ENCODE measurements at regions not wholly inside any gene's neighbourhood (a gene's known extent, or its start where the extent isn't known, plus 50 kb on each side); places are given as distances from the start of the nearest gene placed in this dataset.

DNA sequence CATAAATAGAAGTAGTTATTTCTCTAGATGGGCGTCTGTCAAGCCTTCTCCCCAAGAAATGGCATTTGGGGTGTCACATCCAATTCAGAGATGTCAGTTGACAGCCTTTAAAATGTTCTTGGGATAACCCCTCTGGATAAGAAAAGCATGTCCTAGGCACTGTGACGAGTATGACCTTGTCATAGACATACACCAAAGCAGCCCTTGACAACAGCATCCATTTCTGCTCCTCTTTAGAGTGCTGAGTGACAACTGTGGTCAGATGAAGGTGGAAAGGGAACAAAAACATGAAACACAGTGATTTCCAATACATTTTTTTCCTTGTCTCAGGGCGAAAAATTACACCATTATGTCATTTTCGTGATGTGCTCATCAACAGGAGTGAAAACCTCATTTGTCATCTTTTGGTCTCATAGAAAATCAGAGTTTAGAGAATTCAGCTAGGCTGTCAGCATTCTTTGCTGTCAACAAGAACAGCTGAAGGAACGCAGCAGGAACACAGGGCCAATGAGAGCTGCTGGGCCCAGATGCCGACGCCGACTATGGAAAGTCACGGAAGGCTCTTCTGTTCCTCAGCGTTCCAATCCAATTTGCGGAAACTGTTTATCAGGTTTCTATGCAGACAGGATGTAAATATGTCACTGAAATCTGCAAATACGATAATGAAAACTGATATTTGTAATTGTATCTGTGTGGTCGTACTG, 193.2 kb downstream of the ICOS start:
- Histone ChIP-seq H3K4me1 (ENCODE audit: insufficient read depth) (peaks cover 6% of the 10 kb centered on the region), H3K4me3 (no peak overlapping the region), H2AFZ (no peak overlapping the region), H3K36me3 (ENCODE audit: insufficient read depth) (no peaks in the 10 kb centered on the region), H3K27me3 (ENCODE audit: insufficient read depth) (no peaks in the 10 kb centered on the region), H3K9me2 (ENCODE audit: insufficient read depth) (no peaks in the 10 kb centered on the region), H3K4me2 (no peak overlapping the region), H3F3A (replicated peaks; ENCODE audit: low read depth) (no peaks in the 10 kb centered on the region), H3K79me2 (replicated peaks; ENCODE audit: insufficient read depth) (no peaks in the 10 kb centered on the region), H3K27ac (ENCODE audit: low read depth) (no peak overlapping the region), H4K20me1 (replicated peaks; ENCODE audit: insufficient read depth) (no peaks in the 10 kb centered on the region)
- ATAC-seq (no peak), DNase-seq (ENCODE audit: low spot score) (no peak)
- Mint-ChIP-seq H3K4me3 (no peak overlapping the region), H3K27me3 (ENCODE audit: insufficient read depth, low read depth, poor library complexity) (no peaks in the 10 kb centered on the region), H3K4me1 (peaks cover 4% of the 10 kb centered on the region; the same call in 2 of the 3 replicates), H3K36me3 (ENCODE audit: low read depth) (no peaks in the 10 kb centered on the region), H3K9me3 (no peaks in the 10 kb centered on the region), H3K27ac (no peak overlapping the region)
- no peak for TF ChIP-seq EZH2 (IDR thresholded peaks at IDR 0.05; ENCODE audit: low read depth, unreplicated experiment)
- TF ChIP-seq NANOG (IDR thresholded peaks at IDR 0.05; ENCODE audit: borderline replicate concordance): no peak
- TF ChIP-seq ZNF114 (CRISPR knock-in tag; IDR thresholded peaks at IDR 0.05): no peak
- TF ChIP-seq JUNB (IDR thresholded peaks at IDR 0.05; ENCODE audit: unreplicated experiment): no peak

DNA sequence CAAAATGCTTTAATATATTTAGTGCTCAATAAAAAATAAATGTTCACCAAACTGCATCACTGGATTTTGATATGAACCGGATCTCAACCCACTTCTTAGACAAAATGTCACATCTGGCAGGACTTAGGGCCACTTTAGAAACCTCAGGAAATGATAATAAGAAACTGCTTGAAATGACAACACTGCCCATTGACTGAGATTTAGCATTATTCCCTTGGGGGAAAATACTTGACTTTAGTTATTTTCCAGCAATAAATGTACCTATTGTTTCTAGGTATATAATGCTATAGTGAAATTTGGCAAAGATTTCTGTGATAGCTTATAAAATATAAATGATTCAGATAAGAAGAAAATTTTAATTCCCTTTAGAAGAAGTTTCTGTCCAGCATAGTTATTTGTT, 195.1 kb downstream of the ICOS start:
- H3K27ac ChIP-seq (ENCODE audit: low read depth): no peak overlapping the region
- no peaks in the 10 kb centered on the region for H3K36me3 ChIP-seq (ENCODE audit: insufficient read depth)
- H3K4me3 ChIP-seq: no peak overlapping the region
- Mint-ChIP-seq H3K9me3 (no peaks in the 10 kb centered on the region), H3K27ac (no peak overlapping the region), H3K4me3 (no peak overlapping the region), H3K36me3 (ENCODE audit: low read depth) (no peaks in the 10 kb centered on the region), H3K4me1 (no peaks in the 10 kb centered on the region), H3K27me3 (ENCODE audit: insufficient read depth, low read depth, poor library complexity) (no peaks in the 10 kb centered on the region)
- H3K4me1 ChIP-seq (ENCODE audit: insufficient read depth): peaks cover 4% of the 10 kb centered on the region
- no peak for ATAC-seq
- H2AFZ ChIP-seq: no peak overlapping the region
- no peaks in the 10 kb centered on the region for H3K9me2 ChIP-seq (ENCODE audit: insufficient read depth)
- H3K27me3 ChIP-seq (ENCODE audit: insufficient read depth): no peaks in the 10 kb centered on the region
- no peaks in the 10 kb centered on the region for H3K79me2 ChIP-seq (replicated peaks; ENCODE audit: insufficient read depth)
- H3K4me2 ChIP-seq: no peak overlapping the region
- no peaks in the 10 kb centered on the region for H4K20me1 ChIP-seq (replicated peaks; ENCODE audit: insufficient read depth)
- no peak for DNase-seq (ENCODE audit: low spot score)
- H3F3A ChIP-seq (replicated peaks; ENCODE audit: low read depth): no peaks in the 10 kb centered on the region
- no peak for TF ChIP-seq EZH2 (IDR thresholded peaks at IDR 0.05; ENCODE audit: low read depth, unreplicated experiment)
- TF ChIP-seq, protein P1, sequence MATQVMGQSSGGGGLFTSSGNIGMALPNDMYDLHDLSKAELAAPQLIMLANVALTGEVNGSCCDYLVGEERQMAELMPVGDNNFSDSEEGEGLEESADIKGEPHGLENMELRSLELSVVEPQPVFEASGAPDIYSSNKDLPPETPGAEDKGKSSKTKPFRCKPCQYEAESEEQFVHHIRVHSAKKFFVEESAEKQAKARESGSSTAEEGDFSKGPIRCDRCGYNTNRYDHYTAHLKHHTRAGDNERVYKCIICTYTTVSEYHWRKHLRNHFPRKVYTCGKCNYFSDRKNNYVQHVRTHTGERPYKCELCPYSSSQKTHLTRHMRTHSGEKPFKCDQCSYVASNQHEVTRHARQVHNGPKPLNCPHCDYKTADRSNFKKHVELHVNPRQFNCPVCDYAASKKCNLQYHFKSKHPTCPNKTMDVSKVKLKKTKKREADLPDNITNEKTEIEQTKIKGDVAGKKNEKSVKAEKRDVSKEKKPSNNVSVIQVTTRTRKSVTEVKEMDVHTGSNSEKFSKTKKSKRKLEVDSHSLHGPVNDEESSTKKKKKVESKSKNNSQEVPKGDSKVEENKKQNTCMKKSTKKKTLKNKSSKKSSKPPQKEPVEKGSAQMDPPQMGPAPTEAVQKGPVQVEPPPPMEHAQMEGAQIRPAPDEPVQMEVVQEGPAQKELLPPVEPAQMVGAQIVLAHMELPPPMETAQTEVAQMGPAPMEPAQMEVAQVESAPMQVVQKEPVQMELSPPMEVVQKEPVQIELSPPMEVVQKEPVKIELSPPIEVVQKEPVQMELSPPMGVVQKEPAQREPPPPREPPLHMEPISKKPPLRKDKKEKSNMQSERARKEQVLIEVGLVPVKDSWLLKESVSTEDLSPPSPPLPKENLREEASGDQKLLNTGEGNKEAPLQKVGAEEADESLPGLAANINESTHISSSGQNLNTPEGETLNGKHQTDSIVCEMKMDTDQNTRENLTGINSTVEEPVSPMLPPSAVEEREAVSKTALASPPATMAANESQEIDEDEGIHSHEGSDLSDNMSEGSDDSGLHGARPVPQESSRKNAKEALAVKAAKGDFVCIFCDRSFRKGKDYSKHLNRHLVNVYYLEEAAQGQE (IDR thresholded peaks at IDR 0.05; ENCODE audit: unreplicated experiment): no peak
- no peak for TF ChIP-seq ZNF114 (CRISPR knock-in tag; IDR thresholded peaks at IDR 0.05)
- no peak for TF ChIP-seq NANOG (IDR thresholded peaks at IDR 0.05; ENCODE audit: borderline replicate concordance)
- TF ChIP-seq, protein P2, sequence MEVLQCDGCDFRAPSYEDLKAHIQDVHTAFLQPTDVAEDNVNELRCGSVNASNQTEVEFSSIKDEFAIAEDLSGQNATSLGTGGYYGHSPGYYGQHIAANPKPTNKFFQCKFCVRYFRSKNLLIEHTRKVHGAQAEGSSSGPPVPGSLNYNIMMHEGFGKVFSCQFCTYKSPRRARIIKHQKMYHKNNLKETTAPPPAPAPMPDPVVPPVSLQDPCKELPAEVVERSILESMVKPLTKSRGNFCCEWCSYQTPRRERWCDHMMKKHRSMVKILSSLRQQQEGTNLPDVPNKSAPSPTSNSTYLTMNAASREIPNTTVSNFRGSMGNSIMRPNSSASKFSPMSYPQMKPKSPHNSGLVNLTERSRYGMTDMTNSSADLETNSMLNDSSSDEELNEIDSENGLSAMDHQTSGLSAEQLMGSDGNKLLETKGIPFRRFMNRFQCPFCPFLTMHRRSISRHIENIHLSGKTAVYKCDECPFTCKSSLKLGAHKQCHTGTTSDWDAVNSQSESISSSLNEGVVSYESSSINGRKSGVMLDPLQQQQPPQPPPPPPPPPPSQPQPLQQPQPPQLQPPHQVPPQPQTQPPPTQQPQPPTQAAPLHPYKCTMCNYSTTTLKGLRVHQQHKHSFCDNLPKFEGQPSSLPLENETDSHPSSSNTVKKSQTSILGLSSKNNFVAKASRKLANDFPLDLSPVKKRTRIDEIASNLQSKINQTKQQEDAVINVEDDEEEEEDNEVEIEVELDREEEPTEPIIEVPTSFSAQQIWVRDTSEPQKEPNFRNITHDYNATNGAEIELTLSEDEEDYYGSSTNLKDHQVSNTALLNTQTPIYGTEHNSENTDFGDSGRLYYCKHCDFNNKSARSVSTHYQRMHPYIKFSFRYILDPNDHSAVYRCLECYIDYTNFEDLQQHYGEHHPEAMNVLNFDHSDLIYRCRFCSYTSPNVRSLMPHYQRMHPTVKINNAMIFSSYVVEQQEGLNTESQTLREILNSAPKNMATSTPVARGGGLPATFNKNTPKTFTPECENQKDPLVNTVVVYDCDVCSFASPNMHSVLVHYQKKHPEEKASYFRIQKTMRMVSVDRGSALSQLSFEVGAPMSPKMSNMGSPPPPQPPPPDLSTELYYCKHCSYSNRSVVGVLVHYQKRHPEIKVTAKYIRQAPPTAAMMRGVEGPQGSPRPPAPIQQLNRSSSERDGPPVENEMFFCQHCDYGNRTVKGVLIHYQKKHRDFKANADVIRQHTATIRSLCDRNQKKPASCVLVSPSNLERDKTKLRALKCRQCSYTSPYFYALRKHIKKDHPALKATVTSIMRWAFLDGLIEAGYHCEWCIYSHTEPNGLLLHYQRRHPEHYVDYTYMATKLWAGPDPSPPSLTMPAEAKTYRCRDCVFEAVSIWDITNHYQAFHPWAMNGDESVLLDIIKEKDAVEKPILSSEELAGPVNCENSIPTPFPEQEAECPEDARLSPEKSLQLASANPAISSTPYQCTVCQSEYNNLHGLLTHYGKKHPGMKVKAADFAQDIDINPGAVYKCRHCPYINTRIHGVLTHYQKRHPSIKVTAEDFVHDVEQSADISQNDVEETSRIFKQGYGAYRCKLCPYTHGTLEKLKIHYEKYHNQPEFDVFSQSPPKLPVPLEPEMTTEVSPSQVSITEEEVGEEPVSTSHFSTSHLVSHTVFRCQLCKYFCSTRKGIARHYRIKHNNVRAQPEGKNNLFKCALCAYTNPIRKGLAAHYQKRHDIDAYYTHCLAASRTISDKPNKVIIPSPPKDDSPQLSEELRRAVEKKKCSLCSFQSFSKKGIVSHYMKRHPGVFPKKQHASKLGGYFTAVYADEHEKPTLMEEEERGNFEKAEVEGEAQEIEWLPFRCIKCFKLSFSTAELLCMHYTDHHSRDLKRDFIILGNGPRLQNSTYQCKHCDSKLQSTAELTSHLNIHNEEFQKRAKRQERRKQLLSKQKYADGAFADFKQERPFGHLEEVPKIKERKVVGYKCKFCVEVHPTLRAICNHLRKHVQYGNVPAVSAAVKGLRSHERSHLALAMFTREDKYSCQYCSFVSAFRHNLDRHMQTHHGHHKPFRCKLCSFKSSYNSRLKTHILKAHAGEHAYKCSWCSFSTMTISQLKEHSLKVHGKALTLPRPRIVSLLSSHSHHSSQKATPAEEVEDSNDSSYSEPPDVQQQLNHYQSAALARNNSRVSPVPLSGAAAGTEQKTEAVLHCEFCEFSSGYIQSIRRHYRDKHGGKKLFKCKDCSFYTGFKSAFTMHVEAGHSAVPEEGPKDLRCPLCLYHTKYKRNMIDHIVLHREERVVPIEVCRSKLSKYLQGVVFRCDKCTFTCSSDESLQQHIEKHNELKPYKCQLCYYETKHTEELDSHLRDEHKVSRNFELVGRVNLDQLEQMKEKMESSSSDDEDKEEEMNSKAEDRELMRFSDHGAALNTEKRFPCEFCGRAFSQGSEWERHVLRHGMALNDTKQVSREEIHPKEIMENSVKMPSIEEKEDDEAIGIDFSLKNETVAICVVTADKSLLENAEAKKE (CRISPR knock-in tag; IDR thresholded peaks at IDR 0.05): no peak
- no peak for TF ChIP-seq POLR2AphosphoS5 (IDR thresholded peaks at IDR 0.05; ENCODE audit: low read depth)
- TF ChIP-seq ZNF331 (CRISPR knock-in tag; IDR thresholded peaks at IDR 0.05; ENCODE audit: low read depth): no peak
- TF ChIP-seq, protein P3, sequence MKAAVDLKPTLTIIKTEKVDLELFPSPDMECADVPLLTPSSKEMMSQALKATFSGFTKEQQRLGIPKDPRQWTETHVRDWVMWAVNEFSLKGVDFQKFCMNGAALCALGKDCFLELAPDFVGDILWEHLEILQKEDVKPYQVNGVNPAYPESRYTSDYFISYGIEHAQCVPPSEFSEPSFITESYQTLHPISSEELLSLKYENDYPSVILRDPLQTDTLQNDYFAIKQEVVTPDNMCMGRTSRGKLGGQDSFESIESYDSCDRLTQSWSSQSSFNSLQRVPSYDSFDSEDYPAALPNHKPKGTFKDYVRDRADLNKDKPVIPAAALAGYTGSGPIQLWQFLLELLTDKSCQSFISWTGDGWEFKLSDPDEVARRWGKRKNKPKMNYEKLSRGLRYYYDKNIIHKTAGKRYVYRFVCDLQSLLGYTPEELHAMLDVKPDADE (IDR thresholded peaks at IDR 0.05): no peak

All from GM23338 (cell line).